Ascending aorta (tissue), 2 donors: ENCODE measurements at regions not wholly inside any gene's neighbourhood (a gene's known extent, or its start where the extent isn't known, plus 50 kb on each side); places are given as distances from the start of the nearest gene placed in this dataset.
A peak's percentile ranks its signal among the peaks of the same experiment; 100 is the strongest.

Experiments
- DNase-seq, 2 donors: peaks; one replicate each; pipeline ENCODE4 v3.0.0-alpha.2; 2019; ENCODE audit warnings: low spot score in 2 of 2
- H3K27ac ChIP-seq, 2 donors: fragments of 200-600 bp; sonication (generic); one replicate each; pipeline ENCODE4 v1.5.1; 2016 to 2017; ENCODE audit warnings: mild to moderate bottlenecking in 1 of 2
- H3K27me3 ChIP-seq: fragments of 200-600 bp; sonication (generic); one replicate; pipeline ENCODE4 v1.5.1; 2017
- H3K36me3 ChIP-seq, 2 donors: fragments of 200-600 bp; sonication (generic); one replicate each; pipeline ENCODE4 v1.5.1; 2016
- H3K4me1 ChIP-seq, 2 donors: fragments of 200-600 bp; sonication (generic); one replicate each; pipeline ENCODE4 v1.5.1; 2016 to 2017; ENCODE audit warnings: mild to moderate bottlenecking in 1 of 2
- H3K4me3 ChIP-seq, 2 donors: fragments of 200-600 bp; sonication (generic); one replicate each; pipeline ENCODE4 v1.5.1; 2016 to 2017; ENCODE audit warnings: mild to moderate bottlenecking in 1 of 2
- H3K9me3 ChIP-seq, 2 donors: fragments of 200-600 bp; sonication (generic); one replicate each; pipeline ENCODE4 v1.5.1; 2016
- intact Hi-C: fragments of 100-400 bp; cut with DNase I; formaldehyde crosslinking; loops from one replicate; pipeline ENCODE4 v1.15.1; 2023
- TF ChIP-seq, protein P1 (sequence below), 3 experiments: fragments of 200-600 bp in 2 of 3; fragments of 450-650 bp in 1 of 3; sonication (generic) in 2 of 3; IDR thresholded peaks; one replicate each; pipeline ENCODE4 v1.5.1; 2016 to 2019; ENCODE audit warnings: antibody characterized with exemption in 3 of 3, mild to moderate bottlenecking in 1 of 3, moderate library complexity in 1 of 3

DNA sequence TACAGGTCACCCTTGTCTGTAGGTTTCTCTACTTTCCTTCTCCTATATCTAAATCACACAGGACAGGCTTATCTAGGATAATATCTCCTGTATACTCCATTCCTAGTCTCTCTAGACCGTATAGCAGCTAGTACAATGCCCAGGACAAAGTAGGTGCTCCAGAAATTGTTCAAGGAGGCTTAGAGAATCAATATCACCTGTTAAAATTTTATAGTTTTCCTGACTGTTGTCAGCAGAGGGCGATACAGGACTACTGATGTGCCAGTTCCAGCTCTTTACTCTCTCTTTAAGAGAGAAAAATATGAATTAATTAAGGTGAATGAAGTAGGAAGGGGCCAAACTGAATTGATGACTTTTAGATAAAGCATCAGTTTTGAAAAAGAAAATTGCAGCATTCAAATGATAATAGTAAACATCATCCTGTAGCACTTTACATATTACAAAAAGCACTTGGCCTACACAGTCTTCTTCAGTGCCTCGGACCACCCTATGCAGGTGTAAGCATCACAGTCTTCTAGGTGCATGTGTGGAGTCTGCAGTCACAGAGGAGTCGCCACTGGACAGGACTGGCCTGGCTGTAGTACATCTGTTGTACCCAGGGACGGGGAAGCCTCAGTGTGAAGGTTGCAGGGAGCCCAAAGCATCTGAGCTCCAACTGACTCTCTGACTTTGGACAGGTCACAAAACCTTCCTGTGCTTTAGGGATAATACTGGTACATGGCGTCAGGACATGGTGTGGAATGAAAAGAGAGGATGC lies 61.9 kb upstream of the MAX start:
- DNase-seq = peak in 1 of 2 donors; percentile 16
- no peaks in the 10 kb centered on the region for H3K4me1 ChIP-seq
- H3K4me3 ChIP-seq = no peak overlapping the region
- H3K27me3 ChIP-seq = no peaks in the 10 kb centered on the region
- TF ChIP-seq, protein P1, sequence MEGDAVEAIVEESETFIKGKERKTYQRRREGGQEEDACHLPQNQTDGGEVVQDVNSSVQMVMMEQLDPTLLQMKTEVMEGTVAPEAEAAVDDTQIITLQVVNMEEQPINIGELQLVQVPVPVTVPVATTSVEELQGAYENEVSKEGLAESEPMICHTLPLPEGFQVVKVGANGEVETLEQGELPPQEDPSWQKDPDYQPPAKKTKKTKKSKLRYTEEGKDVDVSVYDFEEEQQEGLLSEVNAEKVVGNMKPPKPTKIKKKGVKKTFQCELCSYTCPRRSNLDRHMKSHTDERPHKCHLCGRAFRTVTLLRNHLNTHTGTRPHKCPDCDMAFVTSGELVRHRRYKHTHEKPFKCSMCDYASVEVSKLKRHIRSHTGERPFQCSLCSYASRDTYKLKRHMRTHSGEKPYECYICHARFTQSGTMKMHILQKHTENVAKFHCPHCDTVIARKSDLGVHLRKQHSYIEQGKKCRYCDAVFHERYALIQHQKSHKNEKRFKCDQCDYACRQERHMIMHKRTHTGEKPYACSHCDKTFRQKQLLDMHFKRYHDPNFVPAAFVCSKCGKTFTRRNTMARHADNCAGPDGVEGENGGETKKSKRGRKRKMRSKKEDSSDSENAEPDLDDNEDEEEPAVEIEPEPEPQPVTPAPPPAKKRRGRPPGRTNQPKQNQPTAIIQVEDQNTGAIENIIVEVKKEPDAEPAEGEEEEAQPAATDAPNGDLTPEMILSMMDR (IDR thresholded peaks at IDR 0.05) = peak; percentile 41 to 62 (median 42)
- no peaks in the 10 kb centered on the region for H3K36me3 ChIP-seq
- intact Hi-C loops = loop anchor here (1.0 kb wide), 1 partner anchor 660 kb away; no protein-coding TSS in a partner anchor
- H3K9me3 ChIP-seq = no peaks in the 10 kb centered on the region
- no peak overlapping the region for H3K27ac ChIP-seq

GRCh38 chr14:65164825-65165135 lies 62.5 kb upstream of the MAX start:
- Histone ChIP-seq H3K36me3 (no peaks in the 10 kb centered on the region), H3K4me1 (no peaks in the 10 kb centered on the region), H3K27me3 (no peaks in the 10 kb centered on the region), H3K9me3 (no peaks in the 10 kb centered on the region), H3K27ac (no peak overlapping the region), H3K4me3 (no peak overlapping the region)
- TF ChIP-seq, protein P1 (IDR thresholded peaks at IDR 0.05) = no peak
- DNase-seq = no peak
- intact Hi-C loops = loop anchor here (1.0 kb wide), 1 partner anchor 660 kb away; no protein-coding TSS in a partner anchor

DNA sequence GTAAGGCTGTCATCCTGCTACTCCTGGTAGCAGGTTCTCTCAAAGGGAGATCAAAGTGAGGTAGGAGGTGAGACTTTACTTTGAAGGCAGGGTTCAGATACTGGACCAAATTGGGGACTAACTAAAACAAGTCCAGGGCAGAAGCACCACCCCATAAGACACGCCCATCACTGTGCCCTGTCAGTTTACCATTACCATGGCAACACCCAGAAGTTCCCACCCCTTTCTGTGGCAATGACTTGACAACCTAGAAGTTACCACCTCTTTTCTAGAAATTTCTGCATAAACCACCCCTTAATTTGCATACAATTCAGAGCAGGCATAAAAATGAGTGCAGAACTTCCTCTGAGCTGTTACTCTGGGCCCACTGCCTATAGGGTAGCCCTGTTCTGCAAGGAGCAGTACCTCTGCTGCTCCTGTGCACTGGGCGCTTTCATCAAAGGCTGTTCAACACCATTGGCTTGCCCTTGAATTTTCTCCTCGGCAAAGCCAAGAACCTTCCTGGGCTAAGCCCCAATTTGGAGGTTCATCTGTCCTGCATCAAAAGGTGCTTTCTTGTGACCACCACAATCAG lies 64.8 kb upstream of the MAX start:
- Histone ChIP-seq H3K4me1 (peaks cover 0 to 7% of the 10 kb centered on the region in 2 donors), H3K4me3 (no peak overlapping the region), H3K27ac (no peak overlapping the region), H3K9me3 (no peaks in the 10 kb centered on the region), H3K36me3 (no peaks in the 10 kb centered on the region), H3K27me3 (no peaks in the 10 kb centered on the region)
- TF ChIP-seq, protein P1 (IDR thresholded peaks at IDR 0.05) = no peak
- DNase-seq = peak in 1 of 2 donors; percentile 13
- intact Hi-C loops = no loop called here

GRCh38 chr14:65168840-65169239 lies 66.5 kb upstream of the MAX start:
- TF ChIP-seq, protein P1 (IDR thresholded peaks at IDR 0.05) = no peak
- Histone ChIP-seq H3K36me3 (no peaks in the 10 kb centered on the region), H3K27me3 (no peaks in the 10 kb centered on the region), H3K4me1 (peaks cover 0 to 7% of the 10 kb centered on the region in 2 donors), H3K4me3 (no peak overlapping the region), H3K9me3 (no peaks in the 10 kb centered on the region), H3K27ac (no peak overlapping the region)
- intact Hi-C loops = no loop called here
- no peak for DNase-seq

DNA sequence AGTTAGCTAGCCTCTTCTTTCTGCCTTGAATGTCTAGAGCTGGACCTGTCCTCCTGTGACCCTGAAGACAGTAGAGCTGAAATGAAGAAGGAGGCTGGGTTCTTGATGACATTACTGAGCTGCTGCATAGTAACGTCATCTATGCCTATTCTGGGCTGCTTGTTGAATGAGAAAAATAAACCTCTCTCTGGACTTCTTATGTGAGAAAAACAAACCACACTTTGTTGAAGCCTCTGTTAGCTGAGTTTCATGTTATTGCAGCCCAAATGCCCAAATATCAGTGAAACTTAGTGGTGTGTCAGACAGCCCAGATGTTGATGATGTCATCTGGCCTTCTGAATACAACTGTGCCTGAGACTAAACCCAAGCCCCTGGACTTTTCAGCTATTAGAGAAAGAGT lies 67.0 kb upstream of the MAX start:
- Histone ChIP-seq H3K27ac (no peak overlapping the region), H3K36me3 (no peaks in the 10 kb centered on the region), H3K27me3 (no peaks in the 10 kb centered on the region), H3K9me3 (no peaks in the 10 kb centered on the region), H3K4me3 (no peak overlapping the region), H3K4me1 (peaks cover 0 to 7% of the 10 kb centered on the region in 2 donors)
- intact Hi-C loops = no loop called here
- TF ChIP-seq, protein P1 (IDR thresholded peaks at IDR 0.05) = no peak
- no peak for DNase-seq
